Kidney (tissue), 13 donors: ENCODE measurements at regions not wholly inside any gene's neighbourhood (a gene's known extent, or its start where the extent isn't known, plus 50 kb on each side); places are given as distances from the start of the nearest gene placed in this dataset.

ENCODE experiments used
- DNase-seq, 5 donors: peaks; one replicate each; pipeline ENCODE4 v3.0.0-alpha.2; 2013 to 2020
- FAIRE-seq: peaks from 2 replicates; lab custom pipeline; 2012; peaks lifted over from hg19 to GRCh38; lab: Jason Lieb, UNC
- H3K27ac ChIP-seq, 2 donors: one replicate each; pipeline ENCODE4 v1.7.0; 2013; ENCODE audit warnings: low read depth in 2 of 2, low read length in 2 of 2, inconsistent platforms in 1 of 2
- H3K27me3 ChIP-seq: one replicate; pipeline ENCODE4 v1.7.1; 2013; ENCODE audit warnings: low read length, inconsistent platforms; ENCODE audit not compliant: control insufficient read depth, insufficient read depth
- H3K36me3 ChIP-seq, 3 donors: one replicate each; pipeline versions ENCODE4 v1.7.0 to v1.7.1; 2013; ENCODE audit warnings: low read length in 3 of 3, control low read depth in 1 of 3, inconsistent platforms in 1 of 3; ENCODE audit not compliant: insufficient read depth in 3 of 3, control insufficient read depth in 2 of 3
- H3K4me1 ChIP-seq, 3 donors: one replicate each; pipeline versions ENCODE4 v1.7.0 to v1.7.1; 2013; ENCODE audit warnings: low read length in 3 of 3, inconsistent platforms in 1 of 3, low read depth in 1 of 3; ENCODE audit not compliant: control insufficient read depth in 2 of 3, insufficient read depth in 2 of 3
- H3K4me3 ChIP-seq, 3 donors: one replicate each; pipeline versions ENCODE4 v1.7.0 to v1.8.1; 2013; ENCODE audit warnings: low read length in 3 of 3, control low read depth in 1 of 3, inconsistent platforms in 1 of 3
- H3K9ac ChIP-seq, 3 donors: one replicate each; pipeline versions ENCODE4 v1.7.0 to v1.7.1; 2013; ENCODE audit warnings: low read length in 3 of 3, control low read depth in 1 of 3, inconsistent platforms in 1 of 3
- H3K9me3 ChIP-seq, 3 donors: one replicate each; pipeline versions ENCODE4 v1.7.0 to v1.7.1; 2013; ENCODE audit warnings: low read length in 3 of 3, control low read depth in 1 of 3, inconsistent platforms in 1 of 3; ENCODE audit not compliant: control insufficient read depth in 2 of 3, insufficient read depth in 1 of 3
- intact Hi-C: fragments of 100-400 bp; cut with DNase I; formaldehyde crosslinking; loops from one replicate; pipeline ENCODE4 v1.11.1; 2022
- TF ChIP-seq, protein P1 (sequence below): IDR thresholded peaks from 3 replicates; pipeline ENCODE4 v1.5.1; 2012; ENCODE audit warnings: mild to moderate bottlenecking, moderate library complexity, borderline replicate concordance; ENCODE audit not compliant: insufficient read depth; ENCODE audit errors: extremely low read depth
- donor health status: control.
- donor health status: control.
- donor health status: control.
- donor health status: control.
- donor health status: control.
- donor health status: DM: yes; HTN: yes; CAD: no.
- donor health status: Normal renal cell carcinoma (clear cell type).

DNA sequence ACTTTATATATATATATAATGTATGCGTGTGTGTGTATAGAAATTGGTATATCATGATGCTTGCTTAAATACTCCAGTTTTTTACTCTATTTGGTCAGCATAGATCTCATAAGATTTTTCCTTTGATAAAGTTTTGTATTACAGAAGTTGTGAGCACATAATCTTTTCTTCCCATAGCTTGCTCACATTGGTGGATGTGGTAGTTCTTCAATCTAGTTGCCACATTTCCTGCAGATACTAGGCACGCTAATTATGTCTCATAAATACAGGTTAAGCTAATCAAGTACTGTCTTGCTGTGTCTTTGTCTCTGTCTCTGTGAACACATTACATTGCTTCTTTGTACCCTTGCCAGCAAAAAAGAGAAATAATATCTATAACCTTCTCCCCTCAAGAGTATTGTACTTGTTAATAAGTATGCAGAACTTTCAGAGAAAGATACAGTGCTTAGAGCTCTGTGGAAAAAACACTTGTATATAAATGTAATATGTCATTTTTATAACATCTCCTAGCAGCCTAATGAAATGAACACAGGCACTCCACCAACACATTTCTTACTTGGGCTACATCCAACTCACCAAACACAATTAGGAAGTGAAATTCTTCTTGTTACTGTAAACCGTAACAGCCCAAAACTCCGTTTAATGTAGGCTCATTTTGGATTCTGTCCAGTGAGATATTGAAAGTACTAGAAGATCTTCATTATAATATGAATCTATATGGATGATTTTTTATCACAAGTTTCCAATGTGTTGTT is 306.7 kb upstream of the SLC8A1 start:
- DNase-seq (peak in 1 of 5 donors; percentile 38), FAIRE-seq (no peak)
- Histone ChIP-seq H3K27me3 (no peaks in the 10 kb centered on the region), H3K9ac (no peak overlapping the region), H3K4me1 (peaks cover 0 to 2% (median 0%) of the 10 kb centered on the region in 3 donors), H3K36me3 (no peaks in the 10 kb centered on the region), H3K4me3 (no peak overlapping the region), H3K27ac (no peak overlapping the region), H3K9me3 (no peaks in the 10 kb centered on the region)
- intact Hi-C loops, result no loop called here
- TF ChIP-seq, protein P1, sequence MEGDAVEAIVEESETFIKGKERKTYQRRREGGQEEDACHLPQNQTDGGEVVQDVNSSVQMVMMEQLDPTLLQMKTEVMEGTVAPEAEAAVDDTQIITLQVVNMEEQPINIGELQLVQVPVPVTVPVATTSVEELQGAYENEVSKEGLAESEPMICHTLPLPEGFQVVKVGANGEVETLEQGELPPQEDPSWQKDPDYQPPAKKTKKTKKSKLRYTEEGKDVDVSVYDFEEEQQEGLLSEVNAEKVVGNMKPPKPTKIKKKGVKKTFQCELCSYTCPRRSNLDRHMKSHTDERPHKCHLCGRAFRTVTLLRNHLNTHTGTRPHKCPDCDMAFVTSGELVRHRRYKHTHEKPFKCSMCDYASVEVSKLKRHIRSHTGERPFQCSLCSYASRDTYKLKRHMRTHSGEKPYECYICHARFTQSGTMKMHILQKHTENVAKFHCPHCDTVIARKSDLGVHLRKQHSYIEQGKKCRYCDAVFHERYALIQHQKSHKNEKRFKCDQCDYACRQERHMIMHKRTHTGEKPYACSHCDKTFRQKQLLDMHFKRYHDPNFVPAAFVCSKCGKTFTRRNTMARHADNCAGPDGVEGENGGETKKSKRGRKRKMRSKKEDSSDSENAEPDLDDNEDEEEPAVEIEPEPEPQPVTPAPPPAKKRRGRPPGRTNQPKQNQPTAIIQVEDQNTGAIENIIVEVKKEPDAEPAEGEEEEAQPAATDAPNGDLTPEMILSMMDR, result no peak

DNA sequence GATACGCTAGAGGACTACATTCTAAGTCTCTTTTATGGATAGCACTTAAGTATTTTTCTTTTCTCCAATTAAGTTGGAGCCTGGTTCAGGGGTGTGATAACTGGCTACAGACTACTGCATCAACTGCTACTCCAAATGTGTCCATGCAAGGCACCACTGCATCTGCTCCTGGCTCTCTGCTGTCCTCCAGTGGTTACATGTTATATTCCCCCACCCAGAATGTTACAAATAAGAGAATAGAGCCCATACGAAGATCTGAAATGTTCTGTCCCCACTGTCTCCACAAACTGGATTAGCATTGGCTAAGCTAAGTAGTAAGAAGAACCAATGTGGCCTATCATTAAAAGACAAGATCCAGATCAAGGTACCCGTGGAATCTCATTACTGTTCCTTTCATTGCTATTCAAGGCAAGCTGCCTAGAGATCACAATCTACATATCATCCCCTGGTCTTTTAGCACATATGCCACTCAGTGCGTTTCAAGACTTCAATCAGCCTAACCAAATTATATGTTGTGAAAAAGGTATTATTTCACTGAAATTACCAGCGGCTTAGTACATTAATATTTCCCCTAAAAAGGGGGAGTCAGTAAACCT is 308.3 kb upstream of the SLC8A1 start:
- Histone ChIP-seq H3K4me1 (peaks cover 0 to 2% (median 0%) of the 10 kb centered on the region in 3 donors), H3K27me3 (no peaks in the 10 kb centered on the region), H3K27ac (no peak overlapping the region), H3K9ac (no peak overlapping the region), H3K4me3 (no peak overlapping the region), H3K9me3 (no peaks in the 10 kb centered on the region), H3K36me3 (no peaks in the 10 kb centered on the region)
- DNase-seq, result peak in 2 of 5 donors; percentile 10 to 13
- TF ChIP-seq, protein P1, result peak; percentile 47
- FAIRE-seq, result no peak
- intact Hi-C loops, result no loop called here

DNA sequence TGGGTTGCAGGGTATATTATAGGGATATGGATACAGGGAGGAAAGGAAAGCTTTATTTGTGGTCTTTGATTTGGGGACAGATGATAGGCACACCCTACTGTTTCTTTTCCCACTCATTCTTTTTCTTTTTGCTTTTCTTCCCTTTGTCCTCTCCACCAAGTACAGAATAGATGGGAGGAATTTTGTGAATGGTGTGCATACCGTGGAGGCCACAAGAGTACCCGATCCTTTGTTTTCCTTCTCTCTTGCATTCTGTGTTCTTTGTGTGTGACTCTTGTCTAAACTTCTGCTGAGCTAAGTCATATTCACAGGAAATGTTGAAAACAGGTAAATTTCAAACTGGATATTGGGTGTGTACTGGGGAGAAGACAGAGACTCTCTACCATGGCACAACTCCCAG is 321.4 kb upstream of the SLC8A1 start:
- Histone ChIP-seq H3K36me3 (no peaks in the 10 kb centered on the region), H3K9me3 (no peaks in the 10 kb centered on the region), H3K4me1 (no peaks in the 10 kb centered on the region), H3K27me3 (no peaks in the 10 kb centered on the region), H3K27ac (no peak overlapping the region), H3K4me3 (no peak overlapping the region), H3K9ac (no peak overlapping the region)
- TF ChIP-seq, protein P1, result no peak
- intact Hi-C loops, result no loop called here
- FAIRE-seq, result no peak
- no peak for DNase-seq
